ENCODE measurements at regions not wholly inside any gene's neighbourhood (a gene's known extent, or its start where the extent isn't known, plus 50 kb on each side); places are given as distances from the start of the nearest gene placed in this dataset.
A peak's percentile ranks its signal among the peaks of the same experiment; 100 is the strongest.

DNA sequence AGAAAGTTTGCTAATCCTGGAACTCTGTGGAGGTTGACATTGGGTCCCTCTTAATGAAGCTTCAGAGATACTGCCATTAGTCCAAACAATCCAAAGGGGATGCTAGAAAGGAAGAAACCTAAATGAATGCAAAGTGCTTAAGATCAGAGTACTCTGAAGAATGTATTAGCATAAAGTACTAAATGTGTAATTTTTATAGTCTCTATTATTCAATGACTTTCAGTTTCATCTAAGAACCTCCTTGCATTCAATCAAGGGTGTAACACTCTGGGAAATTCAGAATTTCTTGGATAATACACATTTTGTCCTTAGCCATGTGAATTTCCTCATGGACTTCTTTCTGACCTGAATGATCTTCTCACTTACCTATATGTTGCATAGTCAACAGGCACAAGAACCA, 1078.5 kb upstream of the ADGRL4 start:
- no peak for DNase-seq

DNA sequence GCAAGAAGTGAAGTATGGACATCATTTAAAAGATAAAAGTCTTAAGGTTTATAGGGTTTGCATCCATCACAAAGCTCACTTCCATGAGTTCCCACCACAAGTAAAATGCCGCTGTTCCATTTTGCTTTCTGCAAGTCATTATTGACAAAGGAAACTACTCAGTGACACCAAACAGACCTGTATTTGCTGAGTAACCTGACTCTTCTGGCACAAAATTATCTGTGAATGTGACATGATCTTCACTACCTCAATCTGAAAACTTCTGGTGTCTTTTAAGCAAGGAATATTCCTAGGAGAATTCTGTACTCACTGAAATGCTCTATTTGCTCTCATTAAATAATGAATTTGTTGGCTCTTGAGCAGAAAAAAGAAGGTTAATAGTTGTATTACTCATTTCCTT, 1077.4 kb upstream of the ADGRL4 start:
- no peak for DNase-seq

DNA sequence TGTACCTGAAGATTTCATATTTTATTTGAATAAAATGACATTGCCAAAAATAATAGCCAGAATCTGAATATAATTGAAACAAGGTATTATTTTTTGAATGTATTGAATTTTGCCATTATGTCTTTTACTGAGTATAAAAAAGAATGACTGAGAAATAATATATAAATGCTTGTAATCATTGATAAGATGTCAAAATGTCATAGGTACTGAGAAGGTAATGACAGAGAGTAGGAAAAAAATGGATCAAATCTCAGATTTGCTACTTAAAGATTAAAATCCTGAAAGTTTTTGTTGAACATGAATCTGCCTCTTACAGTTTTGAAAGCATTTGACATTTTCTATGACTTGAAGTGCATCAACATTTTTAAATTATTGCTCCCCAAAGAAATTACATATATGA, 1069.9 kb upstream of the ADGRL4 start:
- DNase-seq: no peak

GRCh38 chr1:80075351-80075750, 1068.8 kb upstream of the ADGRL4 start:
- DNase-seq: no peak

GRCh38 chr1:80072563-80072962, 1066.0 kb upstream of the ADGRL4 start:
- DNase-seq: peak in 1 of 2 experiments; percentile 32

DNA sequence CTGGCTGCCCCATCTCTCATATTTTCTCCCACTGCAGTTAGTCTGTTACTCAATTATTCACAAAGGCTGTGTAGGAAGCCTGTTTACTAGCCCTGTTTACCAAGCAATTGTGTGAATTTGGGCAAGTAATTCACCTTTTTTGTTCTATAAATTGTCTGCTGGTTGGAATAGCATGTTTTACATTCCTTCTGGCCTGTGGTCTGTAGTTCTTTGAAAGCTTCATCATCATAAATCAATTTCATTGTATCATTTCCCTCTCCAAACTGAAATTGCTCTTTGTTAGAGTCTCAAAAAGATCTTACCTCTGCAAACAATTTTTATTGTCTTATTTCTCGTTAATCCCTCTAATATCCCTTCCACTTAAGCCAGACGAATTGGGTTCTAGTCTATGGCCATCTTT, 1059.5 kb upstream of the ADGRL4 start:
- DNase-seq: no peak

DNA sequence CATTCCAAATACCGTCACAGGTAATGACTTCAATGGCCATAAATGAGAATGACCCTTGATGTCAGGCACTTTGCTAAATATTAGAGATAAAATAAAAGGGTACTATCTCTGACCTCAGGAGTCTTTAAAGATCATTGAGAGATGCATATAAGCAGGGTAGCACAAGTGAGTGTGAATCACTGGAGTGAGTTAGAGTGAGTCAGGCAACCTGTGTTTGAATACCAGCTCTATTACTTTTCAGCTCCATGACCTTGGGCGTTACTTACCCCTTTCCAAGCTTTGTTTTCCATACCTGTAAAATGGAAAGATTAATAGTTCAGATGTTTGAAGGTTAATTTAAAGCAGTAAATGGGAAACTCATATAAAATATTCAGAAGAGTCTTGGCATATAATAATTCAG, 1058.0 kb upstream of the ADGRL4 start:
- DNase-seq: no peak

- DNase-seq: no peak
Measured at GRCh38 chr1:80059940-80060339, 1053.4 kb upstream of the ADGRL4 start.

DNA sequence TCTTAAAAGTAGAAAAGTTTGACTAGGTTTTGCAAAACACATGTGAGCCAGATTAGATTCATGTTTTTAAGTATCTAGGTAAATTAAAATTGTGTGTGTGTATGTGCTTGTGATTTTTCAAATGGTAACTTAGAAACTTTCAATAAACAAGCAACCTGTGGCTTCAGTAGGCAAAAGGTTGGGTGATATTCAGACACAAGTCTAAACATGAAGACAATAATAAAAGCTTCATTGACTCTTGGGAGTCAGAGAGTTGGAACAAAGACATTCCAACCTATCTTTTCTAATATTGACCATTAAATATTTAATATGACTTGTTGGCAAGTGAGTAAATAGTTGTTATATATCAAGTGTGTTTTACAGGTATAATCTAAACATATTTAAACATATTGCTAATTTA, 1049.6 kb upstream of the ADGRL4 start:
- DNase-seq: no peak

DNA sequence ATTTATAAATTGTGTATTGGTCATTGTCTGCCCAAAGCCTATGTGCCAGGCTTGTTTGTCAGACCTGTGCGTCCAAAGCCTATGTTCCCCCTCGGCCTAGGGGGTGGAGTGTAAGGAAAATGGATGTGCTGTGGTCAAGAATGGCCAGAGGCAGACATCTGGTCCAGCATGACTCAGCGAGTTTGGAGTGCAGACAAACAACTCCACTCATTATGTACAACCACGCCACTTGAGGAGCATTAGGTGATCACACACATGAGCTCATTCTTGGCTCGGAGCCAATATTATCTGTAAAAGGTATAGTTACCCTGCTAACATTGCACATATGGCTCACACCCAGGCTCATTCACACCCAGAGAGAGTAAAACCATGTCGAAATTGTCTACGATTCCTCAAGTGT, 1047.6 kb upstream of the ADGRL4 start:
- DNase-seq: peak; percentile 90 to 98

DNA sequence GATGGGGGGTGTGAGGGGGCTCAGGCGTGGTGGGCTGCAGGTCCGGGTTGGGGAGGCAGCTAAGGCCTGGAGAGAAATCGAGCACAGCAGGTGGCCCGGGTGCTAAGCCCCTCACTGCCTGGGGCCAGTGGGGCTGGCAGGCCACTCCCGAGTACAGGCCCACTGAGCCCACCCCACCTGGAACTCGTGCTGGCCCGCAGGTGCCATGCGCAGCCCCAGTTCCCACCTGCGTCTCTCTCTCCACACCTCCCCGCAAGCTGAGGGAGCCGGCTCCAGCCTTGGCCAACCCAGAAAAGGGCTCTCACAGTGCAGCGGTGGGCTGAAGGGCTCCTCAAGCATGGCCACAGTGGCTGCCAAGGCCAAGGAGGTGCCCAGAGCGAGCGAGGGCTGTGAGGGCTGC, 1047.1 kb upstream of the ADGRL4 start:
- DNase-seq: no peak

DNA sequence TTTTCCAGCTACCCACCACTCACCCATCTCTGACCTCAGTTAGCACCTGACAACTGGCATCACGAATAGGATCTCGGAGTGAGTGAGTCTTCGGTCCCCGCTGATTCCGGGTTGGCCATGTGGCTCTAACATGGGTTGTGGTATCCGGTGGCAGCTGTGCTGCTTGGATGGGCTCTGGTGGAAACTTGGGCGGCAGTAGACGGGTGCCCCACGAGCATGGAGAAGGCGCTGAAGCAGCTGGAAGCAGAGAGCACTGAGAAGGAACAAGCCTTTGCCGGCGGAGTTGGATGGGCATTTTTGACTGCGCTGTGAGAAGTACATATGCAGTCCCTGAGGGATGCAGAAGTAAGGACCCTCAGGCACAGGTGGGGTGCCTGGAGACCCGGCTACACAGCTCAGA, 1044.0 kb upstream of the ADGRL4 start:
- DNase-seq: no peak

- no peak for DNase-seq
Measured at GRCh38 chr1:80050085-80050484, 1043.6 kb upstream of the ADGRL4 start.

- DNase-seq: no peak
Measured at GRCh38 chr1:80048716-80049115, 1042.2 kb upstream of the ADGRL4 start.

DNA sequence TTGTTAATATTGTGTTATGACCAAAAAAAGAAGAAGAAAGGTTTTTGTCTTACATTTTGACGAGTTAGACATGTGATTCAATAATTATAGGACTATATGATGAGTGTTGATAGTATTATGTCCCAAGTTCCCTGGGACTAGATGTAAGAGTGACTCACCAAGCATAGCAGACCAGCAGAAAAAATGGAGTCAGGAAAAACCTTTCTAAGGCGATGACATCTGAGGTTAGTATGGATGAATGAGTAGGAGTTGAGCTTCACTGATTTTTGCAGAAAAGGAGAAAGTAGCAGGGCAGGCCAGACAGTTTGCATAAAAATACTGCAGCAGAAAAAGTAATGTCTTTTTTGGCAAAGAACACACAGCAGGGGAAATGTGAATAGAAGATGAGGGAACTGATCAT, 1041.3 kb upstream of the ADGRL4 start:
- no peak for DNase-seq

DNA sequence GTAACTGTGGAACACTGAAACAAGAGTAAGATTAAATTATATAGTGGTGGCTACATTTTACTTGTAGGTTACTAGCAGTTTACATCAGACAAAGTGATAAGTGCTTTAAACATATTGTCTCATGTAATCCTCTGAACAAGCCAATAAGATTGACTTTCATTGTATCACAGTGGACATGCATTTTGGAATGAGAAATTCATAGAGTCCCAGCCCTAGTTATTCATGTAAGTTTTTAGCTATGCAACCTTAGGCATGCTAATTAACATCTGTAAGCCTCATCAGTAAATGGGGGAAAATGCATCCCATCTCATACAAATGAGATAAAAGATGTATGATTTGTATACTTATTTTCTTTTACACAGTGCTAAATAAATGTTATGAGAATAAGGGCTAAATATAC, 1038.1 kb upstream of the ADGRL4 start:
- no peak for DNase-seq

DNA sequence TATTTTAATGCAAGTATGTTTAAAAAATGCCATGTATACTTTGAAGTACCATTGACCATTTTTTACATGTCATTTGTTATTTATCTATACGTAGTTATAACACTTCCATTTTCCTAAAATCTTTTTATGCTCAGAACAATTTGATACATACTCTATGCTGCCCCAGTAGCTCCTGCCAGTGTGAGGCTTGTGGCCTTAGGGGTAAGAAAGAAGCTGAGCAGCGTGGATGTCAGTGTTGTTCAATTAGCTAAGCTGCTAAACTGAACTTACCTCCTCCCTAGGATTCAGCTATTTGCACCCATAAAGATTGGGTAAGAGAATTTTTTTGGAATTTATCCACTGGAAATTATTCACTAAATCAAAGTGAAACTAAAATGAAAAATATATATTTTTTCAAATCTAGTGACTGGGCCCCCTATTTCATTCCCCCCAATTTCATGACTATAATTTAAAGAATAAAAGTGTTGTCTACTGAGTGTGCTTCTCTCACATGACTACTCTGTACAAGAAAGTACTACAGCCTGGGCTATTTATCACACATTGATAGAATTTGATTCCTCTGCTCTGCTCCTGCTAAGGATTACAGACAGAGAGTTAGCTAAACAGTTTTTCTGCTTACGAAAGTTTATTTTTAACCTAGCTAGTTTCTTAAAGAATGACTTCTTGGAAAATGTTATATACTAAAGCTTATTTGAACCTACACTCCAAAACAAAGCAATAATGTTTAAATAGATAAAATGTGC, 1030.3 kb upstream of the ADGRL4 start:
- no peak for DNase-seq

GRCh38 chr1:80023358-80023757, 1016.8 kb upstream of the ADGRL4 start:
- DNase-seq: no peak

DNA sequence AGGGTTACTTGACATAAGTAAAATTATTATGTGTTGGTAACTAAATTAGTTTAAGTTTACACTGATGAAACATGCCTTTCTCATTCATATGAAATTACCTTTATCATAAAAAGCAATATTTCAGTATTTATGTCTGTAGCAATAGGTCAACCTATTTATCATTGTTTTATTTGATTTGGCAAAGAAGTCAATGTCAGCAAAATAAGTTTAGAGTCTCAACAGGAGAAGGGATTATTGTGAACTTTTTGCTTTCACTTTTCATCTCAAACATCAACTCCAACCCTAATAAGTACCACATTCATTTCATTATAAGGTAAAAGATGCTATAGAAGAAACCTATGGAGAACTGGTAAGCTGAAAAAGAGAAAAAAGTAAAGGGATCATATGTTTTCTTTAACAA, 1015.4 kb upstream of the ADGRL4 start:
- DNase-seq: no peak

- no peak for DNase-seq
Measured at GRCh38 chr1:80018348-80018747, 1011.8 kb upstream of the ADGRL4 start.

DNA sequence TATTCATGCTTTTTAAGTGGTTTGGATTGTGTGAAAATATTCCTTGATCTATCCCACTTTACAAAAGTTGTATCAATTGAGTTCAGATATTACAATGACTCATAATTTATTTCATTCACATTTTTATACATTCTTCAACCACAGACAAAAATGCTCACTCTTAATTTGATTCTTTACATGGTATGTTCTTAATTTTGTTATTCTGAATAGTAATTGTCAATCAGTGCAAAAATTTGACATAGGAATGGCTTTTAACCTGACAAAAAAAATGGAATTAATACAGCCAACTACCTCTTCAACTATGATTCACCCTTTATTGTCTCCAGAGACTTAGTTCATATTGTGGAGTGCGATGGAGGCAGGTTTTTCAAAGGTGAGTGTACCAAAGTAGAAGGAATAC, 1002.4 kb upstream of the ADGRL4 start:
- DNase-seq: no peak

GRCh38 chr1:80003250-80003649, 996.7 kb upstream of the ADGRL4 start:
- DNase-seq: no peak

DNA sequence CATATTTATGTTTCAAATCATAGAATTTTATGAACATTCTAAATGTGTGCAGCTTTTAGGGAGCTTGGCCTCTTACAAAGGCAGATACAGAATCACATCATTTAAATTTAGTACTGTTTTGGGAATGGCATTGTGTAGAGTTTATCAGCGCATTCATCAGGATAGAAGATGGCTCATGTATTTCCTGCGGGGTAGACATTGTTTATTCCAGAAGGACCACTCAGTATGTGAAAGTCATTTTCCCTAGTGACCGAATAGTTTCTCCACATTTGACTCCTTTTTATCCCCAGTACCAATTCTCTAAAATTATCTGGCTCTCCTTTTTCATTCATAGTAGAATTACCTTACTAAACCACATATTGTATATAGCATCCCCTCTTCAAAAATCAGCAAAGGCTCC, 981.9 kb upstream of the ADGRL4 start:
- DNase-seq: no peak

- no peak for DNase-seq
Measured at GRCh38 chr1:79982211-79982610, 975.7 kb upstream of the ADGRL4 start.

DNA sequence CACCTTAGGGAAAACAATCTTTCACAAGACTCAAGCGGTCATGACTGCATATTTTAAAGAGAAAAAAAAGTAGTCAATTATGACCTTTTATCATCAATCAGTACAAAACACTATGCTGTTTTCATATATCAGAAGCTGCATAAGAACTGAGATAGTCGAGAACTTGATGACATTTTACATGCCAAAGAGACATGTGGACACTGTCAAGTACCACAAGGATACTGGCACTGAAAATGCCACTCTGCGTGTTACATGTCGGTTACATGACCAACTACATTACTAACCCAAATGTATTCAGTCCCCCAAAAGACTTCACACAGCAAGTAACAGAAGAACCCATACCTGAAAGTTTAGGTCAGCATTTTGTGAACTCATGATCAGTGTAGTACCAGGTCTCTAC, 975.0 kb upstream of the ADGRL4 start:
- DNase-seq: no peak

DNA sequence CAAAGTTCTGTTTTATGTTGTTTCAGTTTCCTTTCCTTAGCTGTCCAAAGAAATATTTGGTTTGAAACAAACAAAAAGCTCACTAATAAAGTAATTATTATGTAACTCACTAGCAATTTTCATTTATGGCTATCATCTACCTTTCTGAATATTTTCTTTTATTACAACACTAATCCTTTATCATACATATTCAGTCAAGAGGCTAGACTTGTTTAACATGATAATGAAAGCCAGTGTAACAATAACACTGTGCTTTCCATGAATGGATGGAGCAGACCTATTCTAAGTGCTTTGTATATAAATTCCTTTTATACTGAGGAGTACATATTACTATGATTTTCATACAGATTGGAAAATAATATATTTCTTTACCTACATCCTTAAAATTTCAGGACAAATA, 972.8 kb upstream of the ADGRL4 start:
- DNase-seq: no peak

Measured in NCI-H524 (cell line).